B cell (primary cell): ENCODE measurements at regions not wholly inside any gene's neighbourhood (a gene's known extent, or its start where the extent isn't known, plus 50 kb on each side); places are given as distances from the start of the nearest gene placed in this dataset.

Source experiments
- ATAC-seq: fragments of 200-7000 bp; cut with Tn5 transposase; one replicate; pipeline ENCODE4 v1.10.0; 2021; ENCODE audit warnings: low read depth, mild to moderate bottlenecking, moderate number of reproducible peaks, moderate library complexity
- CTCF ChIA-PET: fragments of 350-600 bp; sonication (Branson Sonifier 250); formaldehyde crosslinking; loops from one replicate; lab custom pipeline; 2021; ENCODE audit warnings: antibody characterized with exemption, inconsistent platforms; lab: Charles Lee
- POLR2A ChIA-PET: fragments of 350-600 bp; sonication (Branson Sonifier 250); formaldehyde crosslinking; loops from one replicate; lab custom pipeline; 2021; ENCODE audit warnings: antibody characterized with exemption; lab: Charles Lee
- DNase-seq: peaks from one replicate; pipeline ENCODE4 v3.0.0; 2013
- H2AFZ ChIP-seq: 2 replicates; pipeline ENCODE4 v1.6.1; 2012; ENCODE audit warnings: mild to moderate bottlenecking, low read depth, low read length; ENCODE audit not compliant: insufficient read depth, poor library complexity, severe bottlenecking
- H3K27ac ChIP-seq, 2 donors: 1 replicate in 1 of 2; 2 replicates in 1 of 2; pipeline ENCODE4 v1.5.1; 2012 to 2013; ENCODE audit warnings: low read length in 2 of 2, mild to moderate bottlenecking in 2 of 2, moderate library complexity in 1 of 2
- H3K27me3 ChIP-seq, 4 experiments: fragments of 200-600 bp in 1 of 4; sonication (generic) in 1 of 4; replicated peaks in 1 of 4; 1 replicate in 2 of 4; 2 replicates in 2 of 4; pipeline versions ENCODE4 v1.6.1 to v1.7.0; 2013 to 2016; ENCODE audit warnings: low read length in 3 of 4, mild to moderate bottlenecking in 2 of 4, mixed read lengths in 1 of 4, moderate library complexity in 1 of 4; ENCODE audit not compliant: insufficient read depth in 4 of 4, control insufficient read depth in 3 of 4; ENCODE audit errors: control extremely low read depth in 1 of 4
- H3K36me3 ChIP-seq, 2 experiments: replicated peaks in 1 of 2; 1 replicate in 1 of 2; 2 replicates in 1 of 2; pipeline versions ENCODE4 v1.6.1 to v1.7.1; 2013; ENCODE audit warnings: low read length in 1 of 2; ENCODE audit not compliant: insufficient read depth in 2 of 2, control insufficient read depth in 1 of 2; ENCODE audit errors: control extremely low read depth in 1 of 2, extremely low read depth in 1 of 2
- H3K4me1 ChIP-seq, 2 donors: fragments of 200-600 bp in 1 of 2; sonication (generic) in 1 of 2; 1 replicate in 1 of 2; 2 replicates in 1 of 2; pipeline versions ENCODE4 v1.5.1 to v1.6.1; 2013 to 2017; ENCODE audit warnings: low read length in 2 of 2; ENCODE audit not compliant: control insufficient read depth in 2 of 2, insufficient read depth in 2 of 2
- H3K4me2 ChIP-seq: replicated peaks from 2 replicates; pipeline ENCODE3; 2012; ENCODE audit warnings: mild to moderate bottlenecking, low read depth, low read length; ENCODE audit not compliant: poor library complexity, severe bottlenecking
- H3K4me3 ChIP-seq, 5 experiments: fragments of 200-600 bp in 1 of 5; sonication (generic) in 1 of 5; 1 replicate in 3 of 5; 2 replicates in 2 of 5; pipeline versions ENCODE4 v1.5.1 to v1.7.0; 2011 to 2016; ENCODE audit warnings: low read length in 4 of 5, mild to moderate bottlenecking in 4 of 5, low read depth in 2 of 5, control low read depth in 1 of 5, moderate library complexity in 1 of 5; ENCODE audit not compliant: insufficient read depth in 1 of 5; ENCODE audit errors: control extremely low read depth in 1 of 5, extremely low read depth in 1 of 5
- H3K79me2 ChIP-seq: fragments of 200-600 bp; sonication (generic); one replicate; pipeline ENCODE4 v1.6.0; 2016; ENCODE audit warnings: low read length; ENCODE audit not compliant: control insufficient read depth, insufficient read depth
- H3K9ac ChIP-seq: fragments of 200-600 bp; sonication (generic); 2 replicates; pipeline ENCODE4 v1.6.1; 2017; ENCODE audit warnings: mild to moderate bottlenecking, low read length, moderate library complexity
- H3K9me3 ChIP-seq, 3 donors: one replicate each; pipeline versions ENCODE4 v1.6.1 to v1.7.1; 2013; ENCODE audit warnings: low read length in 2 of 3; ENCODE audit not compliant: control insufficient read depth in 2 of 3, insufficient read depth in 1 of 3; ENCODE audit errors: control extremely low read depth in 1 of 3
- H4K20me1 ChIP-seq: 2 replicates; pipeline ENCODE4 v1.6.0; 2012; ENCODE audit warnings: mild to moderate bottlenecking, low read length; ENCODE audit not compliant: insufficient read depth, control insufficient read depth, poor library complexity, severe bottlenecking
- H3K27ac Mint-ChIP-seq: one replicate; pipeline ENCODE4 v1.8.0; 2021; ENCODE audit warnings: mixed read lengths
- H3K27me3 Mint-ChIP-seq: one replicate; pipeline ENCODE4 v1.8.0; 2021; ENCODE audit warnings: mixed read lengths
- H3K4me1 Mint-ChIP-seq: one replicate; pipeline ENCODE4 v1.8.0; 2021; ENCODE audit warnings: mixed read lengths
- H3K4me3 Mint-ChIP-seq: one replicate; pipeline ENCODE4 v1.8.0; 2021; ENCODE audit warnings: mixed read lengths
- H3K9me3 Mint-ChIP-seq: one replicate; pipeline ENCODE4 v1.8.0; 2022; ENCODE audit warnings: mixed read lengths; ENCODE audit not compliant: insufficient read depth
- CTCF ChIP-seq: fragments of 200-600 bp; IDR thresholded peaks from one replicate; pipeline ENCODE4 v1.8.0; 2022; ENCODE audit warnings: antibody characterized with exemption, mild to moderate bottlenecking
- EZH2 ChIP-seq: IDR thresholded peaks from 2 replicates; pipeline ENCODE4 v1.6.1; 2012; ENCODE audit warnings: borderline replicate concordance, low read depth, mild to moderate bottlenecking, moderate library complexity, low read length; ENCODE audit not compliant: insufficient read depth, poor library complexity, severe bottlenecking
- WGBS: methylation state at CpG from one replicate; pipeline ENCODE4 v1.1.5; 2013; ENCODE audit warnings: missing lambda C conversion rate; ENCODE audit not compliant: insufficient coverage; 5-methylcytosine and 5-hydroxymethylcytosine counted together
- intact Hi-C: fragments of 100-400 bp; cut with micrococcal nuclease; formaldehyde crosslinking; loops from one replicate; pipeline ENCODE4 v1.10.0; 2022

DNA sequence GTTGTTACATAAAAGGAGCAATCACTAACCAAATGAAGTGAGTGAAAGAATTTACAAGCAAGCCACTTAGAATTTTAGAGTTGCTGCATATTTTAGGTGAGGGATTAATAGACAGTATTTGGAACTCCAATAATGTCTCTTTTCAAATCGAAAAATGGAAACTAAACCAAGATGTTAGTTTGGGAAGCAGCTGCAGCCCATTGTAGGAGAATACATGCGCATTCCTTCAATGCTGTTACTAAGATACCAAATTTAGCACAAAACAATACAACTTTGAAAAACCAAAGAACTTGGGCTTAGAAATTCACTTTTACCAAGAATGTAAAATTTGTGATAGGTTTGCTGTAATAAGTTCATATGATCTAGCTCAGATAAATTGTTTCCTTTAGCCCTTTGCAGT is 411.8 kb upstream of the CDH6 start:
- Histone ChIP-seq H3K4me3 (no peak overlapping the region), H3K36me3 (no peaks in the 10 kb centered on the region), H3K27ac (no peak overlapping the region), H3K4me2 (no peak overlapping the region), H3K9me3 (no peaks in the 10 kb centered on the region), H3K27me3 (no peaks in the 10 kb centered on the region), H2AFZ (no peak overlapping the region), H4K20me1 (no peaks in the 10 kb centered on the region), H3K4me1 (no peaks in the 10 kb centered on the region), H3K79me2 (no peaks in the 10 kb centered on the region), H3K9ac (no peak overlapping the region)
- H3K4me3 Mint-ChIP-seq, result no peak overlapping the region
- ChIA-PET CTCF (no interaction called here), POLR2A (no interaction called here)
- no CpG with 5 or more reads among the region's 2 CpGs for WGBS
- ATAC-seq, result no peak
- DNase-seq, result no peak
- no peaks in the 10 kb centered on the region for H3K27me3 Mint-ChIP-seq
- H3K27ac Mint-ChIP-seq, result no peak overlapping the region
- intact Hi-C loops, result no loop called here
- no peaks in the 10 kb centered on the region for H3K4me1 Mint-ChIP-seq
- no peak for TF ChIP-seq EZH2
- TF ChIP-seq CTCF, result no peak
- peaks cover 3% of the 10 kb centered on the region for H3K9me3 Mint-ChIP-seq

DNA sequence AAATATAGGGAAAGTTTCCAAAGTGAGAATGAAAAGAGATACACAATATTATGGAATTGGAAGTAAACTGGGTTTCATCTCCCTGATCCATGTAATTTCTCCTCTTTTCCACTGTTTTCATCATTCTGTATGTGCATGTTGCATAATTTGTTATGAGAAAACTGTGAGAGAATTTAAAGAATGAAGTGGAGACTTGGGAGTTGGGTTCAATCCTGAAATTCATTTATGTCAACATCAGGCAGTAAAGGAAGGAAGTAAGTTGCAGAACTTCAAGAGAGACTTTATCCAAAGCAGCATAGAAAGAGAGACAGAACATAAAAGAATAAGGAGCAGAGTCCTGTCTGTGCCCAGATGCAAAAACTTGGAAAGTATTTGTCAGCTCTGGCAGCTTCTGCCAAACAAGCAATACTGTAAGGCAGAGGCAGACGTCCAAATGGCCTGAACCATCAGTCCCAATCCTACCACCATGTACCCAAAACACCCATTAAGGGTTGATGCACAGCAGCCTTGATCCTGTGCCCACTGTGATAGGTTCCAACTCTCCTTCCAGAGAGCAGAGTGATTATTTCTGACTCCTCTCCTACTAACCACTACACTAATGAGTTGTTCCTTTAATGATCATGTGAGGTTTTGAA is 425.3 kb upstream of the CDH6 start:
- no peak for ATAC-seq
- Histone ChIP-seq H2AFZ (no peak overlapping the region), H3K79me2 (no peaks in the 10 kb centered on the region), H3K9ac (no peak overlapping the region), H3K27me3 (no peaks in the 10 kb centered on the region), H3K4me3 (no peak overlapping the region), H4K20me1 (no peaks in the 10 kb centered on the region), H3K4me1 (no peaks in the 10 kb centered on the region), H3K4me2 (no peak overlapping the region), H3K36me3 (no peaks in the 10 kb centered on the region), H3K9me3 (no peaks in the 10 kb centered on the region), H3K27ac (no peak overlapping the region)
- CTCF ChIA-PET, result no interaction called here
- Mint-ChIP-seq H3K4me1 (no peaks in the 10 kb centered on the region), H3K4me3 (no peak overlapping the region), H3K9me3 (peaks cover 3% of the 10 kb centered on the region), H3K27ac (no peak overlapping the region), H3K27me3 (no peaks in the 10 kb centered on the region)
- WGBS, result 43% methylated on average over 1 of the region's 1 CpG
- POLR2A ChIA-PET, result no interaction called here
- no peak for DNase-seq
- intact Hi-C loops, result no loop called here
- no peak for TF ChIP-seq EZH2
